Glutamatergic neuron (in vitro differentiated cells): ENCODE measurements at regions not wholly inside any gene's neighbourhood (a gene's known extent, or its start where the extent isn't known, plus 50 kb on each side); places are given as distances from the start of the nearest gene placed in this dataset.

Experiments used
- DNase-seq: peaks from one replicate; pipeline ENCODE4 v3.0.0; 2022
- H3K27ac Mint-ChIP-seq: one replicate; pipeline ENCODE4 v1.8.0; 2020; ENCODE audit warnings: mild to moderate bottlenecking, mixed read lengths, inconsistent platforms; ENCODE audit not compliant: unreplicated experiment
- H3K27me3 Mint-ChIP-seq: one replicate; pipeline ENCODE4 v1.8.0; 2020; ENCODE audit warnings: mild to moderate bottlenecking, moderate library complexity, mixed read lengths, inconsistent platforms; ENCODE audit not compliant: unreplicated experiment
- H3K36me3 Mint-ChIP-seq: one replicate; pipeline ENCODE4 v1.8.0; 2020; ENCODE audit warnings: mild to moderate bottlenecking, mixed read lengths, inconsistent platforms; ENCODE audit not compliant: unreplicated experiment
- H3K4me1 Mint-ChIP-seq: one replicate; pipeline ENCODE4 v1.8.0; 2020; ENCODE audit warnings: mild to moderate bottlenecking, low read depth, mixed read lengths, inconsistent platforms; ENCODE audit not compliant: unreplicated experiment
- H3K4me3 Mint-ChIP-seq: one replicate; pipeline ENCODE4 v1.8.0; 2020; ENCODE audit warnings: mild to moderate bottlenecking, mixed read lengths, inconsistent platforms; ENCODE audit not compliant: unreplicated experiment
- H3K9me3 Mint-ChIP-seq: one replicate; pipeline ENCODE4 v1.8.0; 2020; ENCODE audit warnings: mild to moderate bottlenecking, moderate library complexity, mixed read lengths, inconsistent platforms; ENCODE audit not compliant: unreplicated experiment
- TF ChIP-seq, protein P1 (sequence below): fragments of 200-600 bp; sonication (generic); IDR thresholded peaks from one replicate; pipeline ENCODE4 v1.5.0; 2021; ENCODE audit not compliant: partially characterized antibody, unreplicated experiment

DNA sequence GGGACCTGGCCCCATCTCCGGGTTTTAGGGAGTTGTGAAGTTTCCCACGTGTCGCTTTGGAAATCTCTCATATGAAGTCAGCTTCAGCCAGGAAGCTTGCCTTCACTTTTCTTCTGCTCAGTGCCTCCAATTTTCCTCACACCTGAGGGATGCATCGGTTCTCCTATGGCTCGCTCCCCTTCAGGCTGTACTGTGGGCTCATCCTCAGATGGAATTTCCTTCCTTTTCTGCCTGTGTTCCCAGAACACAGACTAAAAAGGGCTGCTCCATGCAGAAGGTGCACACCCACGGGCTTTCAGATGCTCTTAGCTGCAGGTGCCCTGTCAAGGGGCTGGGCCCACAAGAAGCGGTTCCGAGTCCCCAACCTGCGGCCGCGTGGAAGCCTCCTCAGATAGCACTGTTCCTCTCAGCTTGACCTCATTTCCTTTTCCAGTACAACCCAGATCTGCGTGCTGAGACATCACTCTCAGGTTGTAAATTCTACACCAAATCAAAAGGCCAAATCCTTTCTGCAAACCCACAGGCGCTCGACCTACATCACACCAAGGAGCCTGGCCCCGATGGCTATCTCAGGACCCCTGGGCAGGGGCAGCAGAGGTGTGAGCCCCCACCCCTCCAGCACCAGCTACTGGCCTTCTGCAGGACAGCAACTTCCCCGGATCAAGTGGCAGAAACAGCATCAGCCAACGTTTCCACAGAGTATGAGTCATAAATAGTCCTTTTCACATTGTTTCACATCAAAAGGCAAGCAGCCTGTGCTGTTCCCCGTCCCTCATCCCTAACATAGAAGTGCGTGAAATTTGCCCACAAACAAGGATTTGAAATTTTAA is 275.9 kb downstream of the ZNF536 start:
- Mint-ChIP-seq H3K4me3 (no peak overlapping the region), H3K9me3 (peaks cover 3% of the 10 kb centered on the region), H3K4me1 (peaks cover 32% of the 10 kb centered on the region), H3K27me3 (peaks cover 6% of the 10 kb centered on the region), H3K27ac (peak overlapping the region; percentile 84), H3K36me3 (peaks cover 7% of the 10 kb centered on the region)
- TF ChIP-seq, protein P1, sequence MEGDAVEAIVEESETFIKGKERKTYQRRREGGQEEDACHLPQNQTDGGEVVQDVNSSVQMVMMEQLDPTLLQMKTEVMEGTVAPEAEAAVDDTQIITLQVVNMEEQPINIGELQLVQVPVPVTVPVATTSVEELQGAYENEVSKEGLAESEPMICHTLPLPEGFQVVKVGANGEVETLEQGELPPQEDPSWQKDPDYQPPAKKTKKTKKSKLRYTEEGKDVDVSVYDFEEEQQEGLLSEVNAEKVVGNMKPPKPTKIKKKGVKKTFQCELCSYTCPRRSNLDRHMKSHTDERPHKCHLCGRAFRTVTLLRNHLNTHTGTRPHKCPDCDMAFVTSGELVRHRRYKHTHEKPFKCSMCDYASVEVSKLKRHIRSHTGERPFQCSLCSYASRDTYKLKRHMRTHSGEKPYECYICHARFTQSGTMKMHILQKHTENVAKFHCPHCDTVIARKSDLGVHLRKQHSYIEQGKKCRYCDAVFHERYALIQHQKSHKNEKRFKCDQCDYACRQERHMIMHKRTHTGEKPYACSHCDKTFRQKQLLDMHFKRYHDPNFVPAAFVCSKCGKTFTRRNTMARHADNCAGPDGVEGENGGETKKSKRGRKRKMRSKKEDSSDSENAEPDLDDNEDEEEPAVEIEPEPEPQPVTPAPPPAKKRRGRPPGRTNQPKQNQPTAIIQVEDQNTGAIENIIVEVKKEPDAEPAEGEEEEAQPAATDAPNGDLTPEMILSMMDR: no peak
- DNase-seq: no peak

GRCh38 chr19:30646806-30647205 is 274.6 kb downstream of the ZNF536 start:
- H3K36me3 Mint-ChIP-seq: peaks cover 11% of the 10 kb centered on the region
- TF ChIP-seq, protein P1: no peak
- no peak overlapping the region for H3K4me3 Mint-ChIP-seq
- peaks cover 3% of the 10 kb centered on the region for H3K9me3 Mint-ChIP-seq
- H3K4me1 Mint-ChIP-seq: peaks cover 32% of the 10 kb centered on the region
- no peak for DNase-seq
- no peak overlapping the region for H3K27ac Mint-ChIP-seq
- H3K27me3 Mint-ChIP-seq: peaks cover 7% of the 10 kb centered on the region

DNA sequence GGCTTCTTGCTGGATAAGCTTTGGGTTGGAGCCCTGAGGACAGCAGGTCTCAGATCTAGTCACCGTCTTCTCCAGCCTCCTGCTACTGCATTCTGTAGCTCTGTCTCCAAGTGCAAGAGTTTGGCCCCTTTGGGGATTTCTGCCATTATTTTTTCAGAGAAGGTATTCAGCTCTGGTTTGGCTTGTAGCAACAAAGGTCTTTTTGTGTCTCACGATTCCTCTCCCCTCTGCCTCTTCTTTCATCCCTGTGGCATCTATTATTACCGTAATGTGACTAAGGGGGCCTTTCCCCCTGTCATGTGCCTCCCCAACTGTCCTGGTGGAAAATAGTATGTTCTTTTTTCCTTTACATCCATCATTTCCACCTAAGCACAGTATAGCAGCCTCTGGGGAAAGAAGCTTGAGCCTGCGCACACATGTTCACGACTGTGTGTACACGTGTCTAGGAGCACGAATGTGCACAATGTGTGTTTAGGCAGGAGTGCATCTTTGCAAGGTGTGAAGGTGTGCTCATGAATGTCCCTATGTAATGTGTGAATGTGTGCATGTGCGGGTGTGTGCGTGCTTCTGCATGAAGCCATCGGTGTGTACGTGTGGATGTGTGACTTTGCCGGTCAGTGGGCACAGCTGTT is 273.9 kb downstream of the ZNF536 start:
- TF ChIP-seq, protein P1: no peak
- no peak for DNase-seq
- H3K4me3 Mint-ChIP-seq: no peak overlapping the region
- H3K4me1 Mint-ChIP-seq: peaks cover 32% of the 10 kb centered on the region
- peaks cover 11% of the 10 kb centered on the region for H3K36me3 Mint-ChIP-seq
- peaks cover 7% of the 10 kb centered on the region for H3K27me3 Mint-ChIP-seq
- no peak overlapping the region for H3K27ac Mint-ChIP-seq
- H3K9me3 Mint-ChIP-seq: peaks cover 3% of the 10 kb centered on the region

DNA sequence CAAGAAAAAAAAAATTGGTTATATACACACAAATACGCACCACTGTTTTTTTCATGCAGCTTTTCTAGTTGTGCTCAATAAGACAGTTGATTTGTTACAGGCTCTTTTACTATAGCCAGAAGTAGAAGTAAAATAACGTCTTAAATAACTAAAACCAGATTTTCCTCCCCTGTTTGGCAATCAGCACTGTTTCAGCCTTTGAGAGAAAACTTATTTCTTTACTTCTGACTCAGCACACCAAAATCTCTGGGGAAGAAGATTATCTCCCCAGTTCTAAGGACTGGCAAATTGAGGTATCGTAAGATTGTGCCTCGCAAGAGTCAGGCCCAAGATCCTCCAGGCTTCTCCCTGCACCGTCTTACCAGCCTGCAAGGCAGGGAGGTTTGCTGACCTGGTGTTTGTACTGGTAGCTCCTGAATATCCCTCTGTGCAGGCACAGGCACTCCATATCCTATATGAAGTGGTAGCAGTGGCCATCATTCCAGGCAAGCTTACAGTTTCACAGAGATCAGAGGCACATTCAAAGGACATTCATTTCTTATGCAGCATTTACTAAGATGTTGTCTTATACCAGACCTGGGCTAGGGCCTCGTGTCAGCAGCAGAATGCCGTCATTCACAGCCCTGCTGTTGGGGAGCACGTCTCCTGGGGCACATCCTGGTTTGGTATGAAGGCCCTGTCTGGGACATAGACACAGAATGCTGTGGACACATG is 268.2 kb downstream of the ZNF536 start:
- Mint-ChIP-seq H3K36me3 (peaks cover 20% of the 10 kb centered on the region), H3K27ac (no peak overlapping the region), H3K4me3 (no peak overlapping the region), H3K27me3 (peaks cover 2% of the 10 kb centered on the region), H3K9me3 (no peaks in the 10 kb centered on the region), H3K4me1 (peaks cover 3% of the 10 kb centered on the region)
- TF ChIP-seq, protein P1: no peak
- DNase-seq: no peak
